GM12872 (cell line): ENCODE measurements at regions not wholly inside any gene's neighbourhood (a gene's known extent, or its start where the extent isn't known, plus 50 kb on each side); places are given as distances from the start of the nearest gene placed in this dataset.

Experiments used
- TF ChIP-seq, protein P1 (sequence below): IDR thresholded peaks from 3 replicates; pipeline ENCODE4 v1.5.1; 2011; ENCODE audit warnings: low read depth, mild to moderate bottlenecking, low read length, moderate library complexity; ENCODE audit not compliant: insufficient read depth

DNA sequence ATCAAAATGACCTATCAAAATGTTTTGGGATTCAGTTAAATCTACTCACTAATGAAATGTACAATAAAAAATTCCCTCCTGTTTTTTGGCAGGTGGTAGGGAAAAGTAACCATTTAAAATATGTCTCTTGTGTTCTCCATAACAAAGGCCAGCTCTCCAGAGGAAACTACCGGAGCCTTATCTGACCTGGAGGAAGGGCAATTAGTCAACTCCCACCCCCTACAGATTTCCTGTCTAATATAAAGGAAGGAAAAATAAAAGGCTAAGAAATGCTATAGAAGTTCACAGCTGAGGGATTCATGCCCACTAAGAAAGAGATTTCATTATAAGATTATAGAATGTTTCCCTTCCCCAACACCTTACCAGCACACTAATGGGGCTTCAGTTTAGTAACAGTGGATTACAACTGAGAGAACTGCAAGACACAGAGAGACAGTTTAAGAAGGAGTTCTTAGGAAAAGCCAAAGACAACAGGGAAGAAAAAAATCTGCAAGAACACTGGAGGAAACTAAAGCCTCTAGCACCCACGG lies 376.5 kb upstream of the KCNMB2 start:
- TF ChIP-seq, protein P1, sequence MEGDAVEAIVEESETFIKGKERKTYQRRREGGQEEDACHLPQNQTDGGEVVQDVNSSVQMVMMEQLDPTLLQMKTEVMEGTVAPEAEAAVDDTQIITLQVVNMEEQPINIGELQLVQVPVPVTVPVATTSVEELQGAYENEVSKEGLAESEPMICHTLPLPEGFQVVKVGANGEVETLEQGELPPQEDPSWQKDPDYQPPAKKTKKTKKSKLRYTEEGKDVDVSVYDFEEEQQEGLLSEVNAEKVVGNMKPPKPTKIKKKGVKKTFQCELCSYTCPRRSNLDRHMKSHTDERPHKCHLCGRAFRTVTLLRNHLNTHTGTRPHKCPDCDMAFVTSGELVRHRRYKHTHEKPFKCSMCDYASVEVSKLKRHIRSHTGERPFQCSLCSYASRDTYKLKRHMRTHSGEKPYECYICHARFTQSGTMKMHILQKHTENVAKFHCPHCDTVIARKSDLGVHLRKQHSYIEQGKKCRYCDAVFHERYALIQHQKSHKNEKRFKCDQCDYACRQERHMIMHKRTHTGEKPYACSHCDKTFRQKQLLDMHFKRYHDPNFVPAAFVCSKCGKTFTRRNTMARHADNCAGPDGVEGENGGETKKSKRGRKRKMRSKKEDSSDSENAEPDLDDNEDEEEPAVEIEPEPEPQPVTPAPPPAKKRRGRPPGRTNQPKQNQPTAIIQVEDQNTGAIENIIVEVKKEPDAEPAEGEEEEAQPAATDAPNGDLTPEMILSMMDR: no peak

DNA sequence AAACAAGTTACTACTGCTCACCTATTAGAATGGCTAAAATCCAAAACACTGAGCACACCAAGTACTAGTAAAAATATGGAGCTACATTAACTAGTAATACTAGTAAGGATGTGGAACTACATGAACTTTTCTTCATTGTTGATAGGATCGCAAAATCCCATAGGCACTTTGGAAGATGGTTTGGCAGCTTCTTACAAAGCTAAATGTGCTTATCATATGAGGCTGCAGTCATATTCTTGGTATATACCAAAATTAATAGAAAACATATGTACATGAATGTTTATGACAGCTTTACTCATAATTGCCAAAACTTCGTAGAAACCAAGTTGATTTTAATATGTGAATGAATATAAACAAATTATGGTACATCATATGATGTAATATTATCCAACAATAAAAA lies 366.8 kb upstream of the KCNMB2 start:
- TF ChIP-seq, protein P1: no peak

DNA sequence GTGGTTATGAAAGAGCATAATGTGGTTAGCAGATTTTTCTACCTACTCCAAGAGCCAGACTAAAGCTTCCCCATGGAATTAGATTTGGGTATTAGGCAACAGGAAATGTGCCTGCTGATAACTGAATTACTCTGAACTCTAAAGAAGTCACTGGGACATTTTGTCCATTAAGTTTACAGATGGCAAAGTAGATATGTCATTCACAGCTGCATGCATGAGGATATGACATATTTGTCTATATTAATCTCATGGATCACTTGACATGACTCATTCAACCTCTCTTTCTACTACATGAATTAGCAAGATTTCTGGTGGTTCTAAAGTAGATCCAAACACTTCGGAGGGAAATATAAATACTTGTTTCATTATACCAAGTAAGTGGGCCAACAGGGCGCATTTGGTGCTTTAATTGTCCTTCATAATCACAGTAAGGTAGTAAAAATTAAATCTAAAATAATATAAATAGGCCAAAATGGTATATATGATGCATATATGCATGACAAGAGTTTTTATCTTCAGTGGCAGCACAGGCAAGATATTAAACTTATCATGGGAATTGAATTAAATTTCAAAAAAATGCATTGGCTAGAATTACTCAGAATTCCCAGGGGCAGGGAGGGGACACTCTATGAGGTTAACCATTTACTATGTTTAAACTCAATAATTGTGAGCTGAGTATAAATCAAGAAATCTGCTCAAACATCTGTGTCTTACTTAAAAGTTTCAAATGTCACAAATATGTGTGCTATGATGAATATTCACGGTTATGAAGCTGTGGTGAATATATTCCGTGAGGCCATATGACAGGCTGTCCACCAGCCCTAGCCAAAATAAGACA lies 365.3 kb upstream of the KCNMB2 start:
- TF ChIP-seq, protein P1: no peak

DNA sequence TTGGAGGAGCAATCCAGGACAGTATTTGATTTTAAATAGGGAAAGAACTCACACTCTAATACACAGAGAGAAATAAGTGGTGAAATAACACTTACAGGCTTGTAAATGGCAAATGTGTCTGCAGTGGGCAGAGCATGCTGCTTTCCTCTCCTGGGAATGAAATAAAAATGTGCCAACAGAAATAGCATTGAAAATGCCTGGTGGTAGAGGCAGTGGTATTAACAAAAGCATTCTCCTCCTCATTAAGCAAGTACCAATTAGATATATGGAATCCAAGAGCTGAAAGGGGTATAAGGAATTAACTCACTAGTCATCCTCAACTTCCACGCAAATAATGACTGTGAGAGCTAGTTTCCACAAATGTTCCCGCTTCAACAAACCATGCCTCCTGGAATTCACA lies 364.1 kb upstream of the KCNMB2 start:
- TF ChIP-seq, protein P1: no peak

DNA sequence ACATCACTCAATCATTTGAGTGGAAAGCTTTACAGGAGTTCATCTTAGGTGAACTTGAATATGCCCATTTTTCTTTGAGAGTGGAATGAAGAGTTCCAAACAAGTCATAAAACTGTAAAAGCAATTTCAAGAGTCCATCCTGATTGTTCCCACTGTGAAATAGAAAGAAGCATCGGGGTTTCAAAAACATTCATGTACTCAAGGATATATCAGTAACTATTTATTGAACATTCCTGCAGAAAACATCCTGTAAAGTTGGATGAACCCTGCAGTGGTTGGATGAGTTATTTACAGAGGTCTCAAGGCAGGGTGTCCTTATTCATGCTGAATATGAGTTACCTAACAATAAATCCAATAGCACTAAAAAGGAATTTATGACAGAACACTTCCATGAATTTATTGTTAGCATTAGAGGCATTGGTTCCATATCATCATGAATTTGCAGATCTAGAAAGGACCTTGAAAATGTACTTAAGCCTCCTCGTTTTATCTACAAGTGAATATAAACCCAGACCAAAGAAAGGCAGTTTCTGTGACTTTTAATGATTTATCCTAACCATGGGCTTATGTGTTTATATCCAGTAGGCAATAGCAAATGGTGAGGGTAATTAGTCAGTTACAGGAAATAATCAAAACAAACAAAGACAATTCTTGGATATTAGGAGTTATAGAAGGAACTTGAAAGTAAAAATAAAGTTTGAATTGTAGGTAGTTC lies 361.9 kb upstream of the KCNMB2 start:
- TF ChIP-seq, protein P1: no peak

DNA sequence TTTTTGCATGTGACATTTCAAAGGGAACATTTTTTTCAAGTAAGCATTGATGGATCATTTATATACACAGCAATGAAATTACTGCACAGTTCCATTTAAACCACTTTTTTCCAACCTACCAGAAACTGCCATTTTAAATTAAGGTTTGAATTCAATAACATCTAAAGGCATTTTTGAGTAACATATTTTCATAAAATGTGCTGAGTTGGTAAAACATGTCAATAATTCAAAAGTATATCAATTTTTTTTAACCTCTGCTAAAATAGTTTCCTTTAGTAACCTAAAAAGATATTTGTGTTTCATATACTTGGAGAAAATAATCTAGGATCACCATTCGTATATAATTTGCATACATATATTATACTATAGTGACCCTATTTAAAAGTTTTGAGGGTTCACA lies 355.1 kb upstream of the KCNMB2 start:
- TF ChIP-seq, protein P1: no peak

DNA sequence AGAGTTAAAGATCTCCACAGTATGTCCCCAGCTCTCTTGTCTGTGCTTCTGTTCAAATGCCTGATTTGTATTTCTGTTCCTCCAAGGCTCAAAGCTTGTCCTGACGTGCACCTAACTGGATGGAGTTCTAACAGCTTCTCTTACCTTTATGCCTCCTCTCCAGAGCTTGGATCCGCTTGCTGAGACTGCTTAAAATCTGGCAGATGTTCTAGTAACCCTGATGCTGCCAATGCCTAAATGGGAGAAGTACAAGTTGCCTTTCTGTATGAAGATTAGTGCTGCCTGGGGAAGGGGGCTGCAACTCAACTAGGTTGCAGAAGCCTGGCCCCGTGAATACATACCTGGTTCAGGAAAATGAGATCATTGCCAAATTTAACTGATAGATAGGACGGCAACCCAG lies 354.5 kb upstream of the KCNMB2 start:
- TF ChIP-seq, protein P1: no peak
